ENCODE measurements at regions not wholly inside any gene's neighbourhood (a gene's known extent, or its start where the extent isn't known, plus 50 kb on each side); places are given as distances from the start of the nearest gene placed in this dataset.

DNA sequence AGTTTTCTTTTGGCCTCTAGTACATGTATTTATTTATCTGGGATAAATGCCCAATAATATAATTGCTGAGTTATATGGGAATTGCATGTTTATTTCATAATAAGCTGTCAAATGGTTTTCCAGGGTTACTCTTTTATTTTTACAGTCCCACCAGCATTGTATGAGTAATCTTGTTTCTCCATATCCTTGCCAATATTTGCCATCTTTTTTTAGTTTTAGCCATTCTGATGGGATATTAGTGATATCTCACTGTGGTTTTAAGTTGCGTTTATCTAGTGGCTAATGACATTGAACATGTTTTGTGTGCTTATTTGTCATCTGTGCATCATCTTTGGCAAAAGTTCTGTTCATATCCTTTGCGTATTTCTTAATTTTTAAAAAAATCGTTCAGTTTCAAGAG is 372.8 kb upstream of the CCDC179 start:
- TF ChIP-seq EP300 (IDR thresholded peaks at IDR 0.05) = no peak
- no peak for TF ChIP-seq POLR2AphosphoS5 (IDR thresholded peaks at IDR 0.05)
- TF ChIP-seq, protein P1, sequence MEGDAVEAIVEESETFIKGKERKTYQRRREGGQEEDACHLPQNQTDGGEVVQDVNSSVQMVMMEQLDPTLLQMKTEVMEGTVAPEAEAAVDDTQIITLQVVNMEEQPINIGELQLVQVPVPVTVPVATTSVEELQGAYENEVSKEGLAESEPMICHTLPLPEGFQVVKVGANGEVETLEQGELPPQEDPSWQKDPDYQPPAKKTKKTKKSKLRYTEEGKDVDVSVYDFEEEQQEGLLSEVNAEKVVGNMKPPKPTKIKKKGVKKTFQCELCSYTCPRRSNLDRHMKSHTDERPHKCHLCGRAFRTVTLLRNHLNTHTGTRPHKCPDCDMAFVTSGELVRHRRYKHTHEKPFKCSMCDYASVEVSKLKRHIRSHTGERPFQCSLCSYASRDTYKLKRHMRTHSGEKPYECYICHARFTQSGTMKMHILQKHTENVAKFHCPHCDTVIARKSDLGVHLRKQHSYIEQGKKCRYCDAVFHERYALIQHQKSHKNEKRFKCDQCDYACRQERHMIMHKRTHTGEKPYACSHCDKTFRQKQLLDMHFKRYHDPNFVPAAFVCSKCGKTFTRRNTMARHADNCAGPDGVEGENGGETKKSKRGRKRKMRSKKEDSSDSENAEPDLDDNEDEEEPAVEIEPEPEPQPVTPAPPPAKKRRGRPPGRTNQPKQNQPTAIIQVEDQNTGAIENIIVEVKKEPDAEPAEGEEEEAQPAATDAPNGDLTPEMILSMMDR (IDR thresholded peaks at IDR 0.05) = no peak
- no peak for TF ChIP-seq POLR2A (IDR thresholded peaks at IDR 0.05)
- no peak for DNase-seq (ENCODE audit: low spot score in 2 of 2)
- no peaks in the 10 kb centered on the region for H3K4me1 ChIP-seq
- no peaks in the 10 kb centered on the region for H3K9me3 ChIP-seq
- H3K4me3 ChIP-seq = no peak overlapping the region
- 43% methylated on average over 3 of the region's 3 CpGs for WGBS
- H3K27me3 ChIP-seq = no peaks in the 10 kb centered on the region
- H3K27ac ChIP-seq = no peak overlapping the region
- no peaks in the 10 kb centered on the region for H3K36me3 ChIP-seq

DNA sequence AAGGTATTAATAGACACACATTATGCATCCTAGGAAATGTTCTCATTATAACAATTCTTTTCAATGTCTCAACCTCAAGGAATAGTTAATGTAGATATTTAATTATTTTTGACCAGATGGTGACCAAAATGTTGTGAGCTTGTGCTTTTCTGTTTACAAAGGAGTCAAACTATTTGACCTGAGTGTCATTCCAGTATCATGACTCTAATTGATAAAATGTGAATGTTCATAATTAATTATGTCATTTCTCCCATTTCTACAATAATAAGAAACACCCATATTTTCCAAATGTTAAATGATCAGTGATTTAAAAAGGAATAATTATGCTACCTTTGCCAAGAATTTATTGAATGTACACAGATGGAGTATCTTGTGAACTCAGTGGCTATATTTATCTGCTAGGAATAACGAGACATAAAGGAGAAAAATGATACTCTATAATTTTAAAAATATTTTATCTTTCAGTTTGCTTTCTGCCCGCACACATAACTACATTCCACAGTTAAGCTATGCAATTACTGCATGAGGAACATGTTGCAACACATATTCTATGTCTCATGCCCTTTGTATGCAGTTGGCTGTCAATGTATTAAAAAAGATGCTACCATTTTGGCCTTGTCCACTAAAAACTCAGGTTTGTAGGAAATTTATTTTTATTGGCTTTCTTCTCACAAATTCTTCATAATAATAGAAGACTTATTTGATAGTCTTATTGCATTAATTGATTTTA is 376.7 kb upstream of the CCDC179 start:
- TF ChIP-seq, protein P1 (IDR thresholded peaks at IDR 0.05) = no peak
- TF ChIP-seq POLR2AphosphoS5 (IDR thresholded peaks at IDR 0.05) (no peak), POLR2A (IDR thresholded peaks at IDR 0.05) (no peak), EP300 (IDR thresholded peaks at IDR 0.05) (no peak)
- no peak overlapping the region for H3K4me3 ChIP-seq
- no peaks in the 10 kb centered on the region for H3K4me1 ChIP-seq
- no peak overlapping the region for H3K27ac ChIP-seq
- H3K36me3 ChIP-seq = no peaks in the 10 kb centered on the region
- 24% methylated on average over 2 of the region's 2 CpGs for WGBS
- no peaks in the 10 kb centered on the region for H3K27me3 ChIP-seq
- no peaks in the 10 kb centered on the region for H3K9me3 ChIP-seq
- no peak for DNase-seq (ENCODE audit: low spot score in 2 of 2)

DNA sequence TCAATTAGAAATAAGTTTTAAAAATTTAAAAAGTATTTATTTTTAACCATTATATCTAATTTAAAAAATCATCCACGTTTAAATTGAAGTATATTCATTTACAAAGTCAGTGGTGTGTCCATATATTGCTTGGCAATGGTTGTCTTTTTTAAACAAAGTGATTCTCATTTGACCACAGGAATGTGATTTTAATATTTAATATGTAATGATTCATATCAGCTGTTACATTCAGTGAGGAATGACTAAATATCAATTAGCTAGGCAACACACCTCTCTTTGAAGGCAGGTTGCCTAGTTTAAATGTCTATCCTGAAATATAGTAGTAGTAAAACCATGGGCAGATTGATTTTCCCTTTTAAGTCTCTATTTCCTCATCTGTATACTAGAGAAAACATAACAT is 392.2 kb upstream of the CCDC179 start:
- Histone ChIP-seq H3K4me1 (no peaks in the 10 kb centered on the region), H3K9me3 (no peaks in the 10 kb centered on the region), H3K4me3 (no peak overlapping the region), H3K27me3 (no peaks in the 10 kb centered on the region), H3K36me3 (no peaks in the 10 kb centered on the region), H3K27ac (no peak overlapping the region)
- DNase-seq (ENCODE audit: low spot score in 2 of 2) = no peak
- TF ChIP-seq EP300 (IDR thresholded peaks at IDR 0.05) = no peak
- no peak for TF ChIP-seq POLR2AphosphoS5 (IDR thresholded peaks at IDR 0.05)
- TF ChIP-seq, protein P1 (IDR thresholded peaks at IDR 0.05) = no peak
- no peak for TF ChIP-seq POLR2A (IDR thresholded peaks at IDR 0.05)
- WGBS = 77% methylated on average over 1 of the region's 1 CpG

DNA sequence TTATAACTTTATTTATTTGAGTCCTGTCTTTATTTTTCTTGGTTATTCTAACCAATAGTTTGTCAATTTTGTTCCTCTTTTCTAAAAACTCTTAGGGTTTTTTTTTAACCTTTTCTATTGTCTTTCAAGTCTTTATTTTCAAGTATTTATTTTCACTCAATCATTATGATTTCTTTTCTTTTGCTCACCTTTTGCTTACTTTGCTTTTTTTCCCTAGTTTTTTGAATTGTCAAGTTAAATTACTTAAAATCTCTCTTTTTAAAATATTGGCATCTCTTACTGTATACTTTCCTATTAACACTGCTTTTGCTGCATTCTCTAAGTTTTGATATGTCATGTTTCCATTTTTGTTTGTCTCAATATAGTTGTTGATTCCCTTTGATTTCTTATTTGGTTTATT is 396.8 kb upstream of the CCDC179 start:
- H3K4me3 ChIP-seq = no peak overlapping the region
- DNase-seq (ENCODE audit: low spot score in 2 of 2) = no peak
- no peaks in the 10 kb centered on the region for H3K9me3 ChIP-seq
- TF ChIP-seq POLR2AphosphoS5 (IDR thresholded peaks at IDR 0.05) = no peak
- no peak overlapping the region for H3K27ac ChIP-seq
- H3K36me3 ChIP-seq = no peaks in the 10 kb centered on the region
- H3K4me1 ChIP-seq = no peaks in the 10 kb centered on the region
- H3K27me3 ChIP-seq = no peaks in the 10 kb centered on the region

DNA sequence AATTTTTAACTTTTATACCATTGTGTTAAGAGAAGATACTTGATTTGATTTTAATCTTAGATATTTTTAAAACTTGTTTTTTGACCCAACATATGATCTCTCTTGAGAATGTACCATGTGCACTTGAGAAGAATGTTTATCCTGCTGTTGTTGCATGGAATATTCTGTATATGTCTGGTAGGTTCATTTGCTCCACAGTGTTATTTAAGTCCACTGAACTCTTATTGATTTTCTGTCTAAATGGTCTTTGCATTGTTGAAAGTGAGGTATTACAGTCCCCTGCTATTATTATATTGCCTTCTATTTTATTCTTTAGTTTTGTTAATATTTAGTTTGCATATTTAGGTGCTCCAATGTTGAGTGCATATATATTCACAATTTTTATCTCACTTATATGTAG is 397.3 kb upstream of the CCDC179 start:
- DNase-seq (ENCODE audit: low spot score in 2 of 2) = no peak
- Histone ChIP-seq H3K27ac (no peak overlapping the region), H3K4me3 (no peak overlapping the region), H3K9me3 (no peaks in the 10 kb centered on the region), H3K4me1 (no peaks in the 10 kb centered on the region), H3K36me3 (no peaks in the 10 kb centered on the region), H3K27me3 (no peaks in the 10 kb centered on the region)
- TF ChIP-seq POLR2A (IDR thresholded peaks at IDR 0.05) (no peak), EP300 (IDR thresholded peaks at IDR 0.05) (no peak), POLR2AphosphoS5 (IDR thresholded peaks at IDR 0.05) (no peak)
- TF ChIP-seq, protein P1 (IDR thresholded peaks at IDR 0.05) = no peak

DNA sequence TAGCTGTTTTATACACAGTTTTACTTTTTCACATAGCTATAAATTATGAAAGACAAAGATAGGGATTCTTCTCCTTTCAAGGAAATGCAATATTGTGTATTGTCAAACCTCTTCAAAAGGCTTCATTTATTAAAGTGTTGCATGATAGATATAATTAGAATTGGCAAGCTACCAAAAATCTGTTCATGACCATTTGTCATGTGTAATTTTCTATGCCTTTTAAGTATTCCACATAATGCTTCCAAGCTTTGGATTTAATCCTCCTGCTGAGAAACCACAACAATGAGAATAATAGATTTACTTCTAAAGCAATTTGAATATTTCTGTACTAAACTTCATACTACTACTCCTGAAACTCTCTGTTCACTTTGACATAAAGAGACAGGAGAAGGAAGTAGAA is 403.2 kb upstream of the CCDC179 start:
- DNase-seq (ENCODE audit: low spot score in 2 of 2) = no peak
- TF ChIP-seq POLR2A (IDR thresholded peaks at IDR 0.05) = no peak
- TF ChIP-seq, protein P1 (IDR thresholded peaks at IDR 0.05) = no peak
- TF ChIP-seq POLR2AphosphoS5 (IDR thresholded peaks at IDR 0.05) = no peak
- no peak for TF ChIP-seq EP300 (IDR thresholded peaks at IDR 0.05)
- Histone ChIP-seq H3K36me3 (no peaks in the 10 kb centered on the region), H3K27ac (no peak overlapping the region), H3K27me3 (no peaks in the 10 kb centered on the region), H3K9me3 (no peaks in the 10 kb centered on the region), H3K4me3 (no peak overlapping the region), H3K4me1 (no peaks in the 10 kb centered on the region)

Measured in suprapubic skin (tissue), 4 donors.